Astrocyte of the cerebellum (primary cell): ENCODE measurements at regions not wholly inside any gene's neighbourhood (a gene's known extent, or its start where the extent isn't known, plus 50 kb on each side); places are given as distances from the start of the nearest gene placed in this dataset.

Experiments
- DNase-seq: peaks from one replicate; pipeline ENCODE4 v3.0.0-alpha.2; 2011; ENCODE audit warnings: low read depth
- H3K4me3 ChIP-seq: 2 replicates; pipeline ENCODE4 v1.5.1; 2011; ENCODE audit warnings: mild to moderate bottlenecking, low read depth, low read length, moderate library complexity
- CTCF ChIP-seq: IDR thresholded peaks from 2 replicates; pipeline ENCODE4 v1.5.1; 2012; ENCODE audit warnings: low read length, low read depth, moderate library complexity, mild to moderate bottlenecking; ENCODE audit errors: missing control alignments
- in situ Hi-C: cut with HindIII; loops from 2 replicates; pipeline ENCODE4 v1.10.0; 2017; ENCODE audit warnings: low sequenced_read_pairs

GRCh38 chr15:72873379-72874233 lies 90.0 kb upstream of the ADPGK start:
- DNase-seq: peak; percentile 19
- in situ Hi-C loops: no loop called here
- no peak overlapping the region for H3K4me3 ChIP-seq
- TF ChIP-seq CTCF: no peak

DNA sequence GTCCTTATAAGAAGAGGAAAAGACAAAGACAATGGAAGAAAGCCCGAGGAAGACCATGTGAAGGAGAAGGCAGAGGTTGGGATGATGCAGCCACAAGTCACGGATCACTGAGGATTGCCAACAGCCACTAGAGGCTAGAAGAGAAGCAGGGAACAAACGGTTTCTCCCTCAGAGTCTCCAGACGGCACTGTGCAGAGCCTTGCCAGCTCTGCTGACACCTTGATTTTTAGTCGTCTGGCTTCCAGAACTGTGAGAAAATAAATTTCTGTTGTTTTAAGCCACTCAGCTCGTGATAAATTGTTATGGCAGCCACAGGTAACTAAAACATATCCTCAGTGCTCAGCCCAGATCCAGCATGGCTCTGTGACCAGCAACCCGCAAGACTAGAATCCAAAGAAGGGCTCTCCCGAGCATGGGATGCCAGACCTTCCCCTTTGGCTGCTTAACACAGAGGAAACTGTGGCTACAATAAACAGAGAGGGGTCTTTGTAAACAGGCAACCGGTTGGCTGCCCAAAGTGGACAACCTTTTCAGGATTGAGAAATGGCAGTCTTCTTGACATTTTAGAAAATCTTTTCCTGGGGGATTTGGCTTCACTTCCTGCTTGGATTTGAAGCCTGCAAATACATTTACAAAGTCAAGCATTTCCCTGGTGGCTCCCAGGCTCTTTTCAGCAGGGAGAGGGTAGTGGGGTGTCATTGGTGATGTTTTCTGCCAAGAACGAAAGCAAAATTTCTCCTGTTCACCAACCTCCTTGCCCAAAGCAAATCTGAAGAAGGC lies 88.7 kb upstream of the ADPGK start:
- in situ Hi-C loops: no loop called here
- DNase-seq: no peak
- no peak overlapping the region for H3K4me3 ChIP-seq
- TF ChIP-seq CTCF: no peak

GRCh38 chr15:72866866-72867616 lies 83.5 kb upstream of the ADPGK start:
- in situ Hi-C loops: no loop called here
- no peak for DNase-seq
- no peak overlapping the region for H3K4me3 ChIP-seq
- no peak for TF ChIP-seq CTCF

DNA sequence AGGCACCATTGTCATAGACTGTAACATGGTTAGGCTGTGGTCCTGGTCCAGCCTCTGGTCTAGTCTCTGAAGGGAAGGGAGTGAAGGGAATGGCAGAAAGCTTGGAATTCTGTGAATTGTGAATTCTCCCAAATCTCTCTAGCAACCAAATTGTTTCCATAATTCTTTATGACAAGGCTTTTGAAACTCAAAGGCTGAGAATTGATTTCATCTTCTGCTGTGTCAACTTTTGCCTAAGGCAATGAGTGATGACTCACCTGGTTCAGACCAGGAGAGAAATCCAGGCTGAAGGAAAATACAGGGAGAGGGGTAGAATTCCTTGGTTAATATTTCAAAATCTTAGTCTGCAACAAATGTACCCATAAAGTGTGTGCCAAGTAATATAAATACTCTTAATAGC lies 82.6 kb upstream of the ADPGK start:
- no peak for TF ChIP-seq CTCF
- H3K4me3 ChIP-seq: no peak overlapping the region
- in situ Hi-C loops: no loop called here
- no peak for DNase-seq

- no peak for TF ChIP-seq CTCF
- in situ Hi-C loops: no loop called here
- DNase-seq: no peak
- H3K4me3 ChIP-seq: no peak overlapping the region
Observed at GRCh38 chr15:72865486-72865885, 81.9 kb upstream of the ADPGK start.

GRCh38 chr15:72864681-72865080 lies 81.1 kb upstream of the ADPGK start:
- no peak for TF ChIP-seq CTCF
- no peak for DNase-seq
- no peak overlapping the region for H3K4me3 ChIP-seq
- in situ Hi-C loops: no loop called here
